ENCODE measurements at regions not wholly inside any gene's neighbourhood (a gene's known extent, or its start where the extent isn't known, plus 50 kb on each side); places are given as distances from the start of the nearest gene placed in this dataset.

GRCh38 chr2:33719067-33719466 is 120.0 kb upstream of the FAM98A start:
- TF ChIP-seq EZH2phosphoT487 (IDR thresholded peaks at IDR 0.05; ENCODE audit: borderline replicate concordance) (no peak), CTCF (conservative IDR thresholded peaks at IDR 0.05; ENCODE audit: low read length) (no peak)
- no peaks in the 10 kb centered on the region for H3K79me2 ChIP-seq (ENCODE audit: insufficient read depth, low read length)
- no peak overlapping the region for H3K4me3 ChIP-seq (ENCODE audit: low read length, poor library complexity, severe bottlenecking)
- no peak overlapping the region for H3K9ac ChIP-seq (ENCODE audit: low read depth, low read length, poor library complexity, severe bottlenecking)
- no peaks in the 10 kb centered on the region for H3K9me2 ChIP-seq (replicated peaks; ENCODE audit: low read depth, low read length)
- no peaks in the 10 kb centered on the region for H3K36me3 ChIP-seq (ENCODE audit: insufficient read depth, low read length)
- H3K4me1 ChIP-seq (ENCODE audit: insufficient read depth, low read length, poor library complexity, severe bottlenecking) = no peaks in the 10 kb centered on the region
- H4K20me1 ChIP-seq (ENCODE audit: insufficient read depth, low read length, poor library complexity, severe bottlenecking) = no peaks in the 10 kb centered on the region
- no peaks in the 10 kb centered on the region for H3F3A ChIP-seq (ENCODE audit: low read depth)
- H2AFZ ChIP-seq (ENCODE audit: low read length) = no peak overlapping the region
- no peak overlapping the region for H3K4me2 ChIP-seq (ENCODE audit: low read depth, low read length, poor library complexity, severe bottlenecking)
- no peaks in the 10 kb centered on the region for H3K9me3 ChIP-seq (ENCODE audit: insufficient read depth, low read depth, low read length)
- H3K27me3 ChIP-seq (ENCODE audit: insufficient read depth, low read length, poor library complexity, severe bottlenecking) = no peaks in the 10 kb centered on the region

DNA sequence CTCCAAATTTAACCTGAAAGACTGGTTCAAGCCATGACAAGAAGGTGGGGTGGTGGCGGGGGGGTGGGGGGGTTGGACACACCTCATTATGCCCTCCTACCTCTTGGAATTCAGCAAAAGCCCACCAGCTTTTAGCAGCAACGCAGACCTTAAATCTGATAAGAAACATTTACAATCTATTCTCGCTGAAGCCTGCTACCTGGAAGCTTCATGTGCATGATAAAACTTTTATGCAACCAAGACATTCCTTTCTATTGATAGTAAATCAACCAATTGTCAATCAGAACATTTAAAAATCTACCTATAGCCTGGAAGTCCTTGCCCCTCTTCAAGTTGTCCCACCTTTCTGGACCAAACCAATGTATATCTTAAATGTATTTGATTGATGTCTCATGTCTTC is 113.6 kb upstream of the FAM98A start:
- no peak for TF ChIP-seq CTCF (conservative IDR thresholded peaks at IDR 0.05; ENCODE audit: low read length)
- TF ChIP-seq EZH2phosphoT487 (IDR thresholded peaks at IDR 0.05; ENCODE audit: borderline replicate concordance) = no peak
- H3K9me3 ChIP-seq (ENCODE audit: insufficient read depth, low read depth, low read length) = no peaks in the 10 kb centered on the region
- no peaks in the 10 kb centered on the region for H3K9me2 ChIP-seq (replicated peaks; ENCODE audit: low read depth, low read length)
- no peaks in the 10 kb centered on the region for H3K27me3 ChIP-seq (ENCODE audit: insufficient read depth, low read length, poor library complexity, severe bottlenecking)
- H2AFZ ChIP-seq (ENCODE audit: low read length) = no peak overlapping the region
- no peaks in the 10 kb centered on the region for H4K20me1 ChIP-seq (ENCODE audit: insufficient read depth, low read length, poor library complexity, severe bottlenecking)
- no peaks in the 10 kb centered on the region for H3K36me3 ChIP-seq (ENCODE audit: insufficient read depth, low read length)
- no peak overlapping the region for H3K9ac ChIP-seq (ENCODE audit: low read depth, low read length, poor library complexity, severe bottlenecking)
- no peaks in the 10 kb centered on the region for H3K79me2 ChIP-seq (ENCODE audit: insufficient read depth, low read length)
- H3K4me1 ChIP-seq (ENCODE audit: insufficient read depth, low read length, poor library complexity, severe bottlenecking) = no peaks in the 10 kb centered on the region
- no peak overlapping the region for H3K4me3 ChIP-seq (ENCODE audit: low read length, poor library complexity, severe bottlenecking)
- H3F3A ChIP-seq (ENCODE audit: low read depth) = no peaks in the 10 kb centered on the region
- no peak overlapping the region for H3K4me2 ChIP-seq (ENCODE audit: low read depth, low read length, poor library complexity, severe bottlenecking)

GRCh38 chr2:33709951-33710350 is 110.9 kb upstream of the FAM98A start:
- Histone ChIP-seq H3K4me3 (ENCODE audit: low read length, poor library complexity, severe bottlenecking) (no peak overlapping the region), H2AFZ (ENCODE audit: low read length) (no peak overlapping the region), H3K9me2 (replicated peaks; ENCODE audit: low read depth, low read length) (no peaks in the 10 kb centered on the region), H3K4me2 (ENCODE audit: low read depth, low read length, poor library complexity, severe bottlenecking) (no peak overlapping the region), H3K9me3 (ENCODE audit: insufficient read depth, low read depth, low read length) (no peaks in the 10 kb centered on the region), H3F3A (ENCODE audit: low read depth) (no peaks in the 10 kb centered on the region), H3K27me3 (ENCODE audit: insufficient read depth, low read length, poor library complexity, severe bottlenecking) (no peaks in the 10 kb centered on the region), H3K36me3 (ENCODE audit: insufficient read depth, low read length) (no peaks in the 10 kb centered on the region), H3K9ac (ENCODE audit: low read depth, low read length, poor library complexity, severe bottlenecking) (no peak overlapping the region), H4K20me1 (ENCODE audit: insufficient read depth, low read length, poor library complexity, severe bottlenecking) (no peaks in the 10 kb centered on the region), H3K4me1 (ENCODE audit: insufficient read depth, low read length, poor library complexity, severe bottlenecking) (no peaks in the 10 kb centered on the region), H3K79me2 (ENCODE audit: insufficient read depth, low read length) (no peaks in the 10 kb centered on the region)
- TF ChIP-seq CTCF (conservative IDR thresholded peaks at IDR 0.05; ENCODE audit: low read length) = no peak
- no peak for TF ChIP-seq EZH2phosphoT487 (IDR thresholded peaks at IDR 0.05; ENCODE audit: borderline replicate concordance)
